ENCODE measurements at regions not wholly inside any gene's neighbourhood (a gene's known extent, or its start where the extent isn't known, plus 50 kb on each side); places are given as distances from the start of the nearest gene placed in this dataset.
A peak's percentile ranks its signal among the peaks of the same experiment; 100 is the strongest.

DNA sequence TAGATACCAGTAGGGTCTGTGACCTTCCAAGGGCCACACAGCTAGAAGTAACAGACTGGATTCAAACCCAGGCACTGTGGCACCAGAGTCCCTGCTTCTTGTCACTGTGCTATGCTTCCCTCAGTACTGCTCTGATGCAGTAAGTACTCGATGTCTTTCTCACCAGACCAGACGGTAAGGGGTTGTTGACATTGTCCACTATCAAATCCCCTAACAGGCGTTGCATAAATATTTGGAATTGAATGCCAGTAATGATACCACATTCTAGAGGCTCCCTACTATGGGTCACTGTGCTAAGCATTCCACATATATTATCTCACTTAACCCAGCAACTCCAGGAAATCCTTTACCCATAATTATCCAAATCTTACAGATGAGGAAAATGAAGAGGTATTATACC is 223.1 kb downstream of the C1D start:
- Histone ChIP-seq H3K27me3 (replicated peaks; ENCODE audit: control insufficient read depth, insufficient read depth, low read length) (no peaks in the 10 kb centered on the region), H3K9me3 (ENCODE audit: control insufficient read depth, low read length) (no peaks in the 10 kb centered on the region), H3K4me3 (ENCODE audit: low read length) (no peak overlapping the region), H3K36me3 (ENCODE audit: control insufficient read depth, insufficient read depth, low read length, severe bottlenecking) (no peaks in the 10 kb centered on the region), H3K4me1 (ENCODE audit: control insufficient read depth, insufficient read depth, low read length) (peaks cover 7% of the 10 kb centered on the region), H3K9ac (ENCODE audit: low read length) (no peak overlapping the region)
- DNase-seq (ENCODE audit: low read depth), result no peak

DNA sequence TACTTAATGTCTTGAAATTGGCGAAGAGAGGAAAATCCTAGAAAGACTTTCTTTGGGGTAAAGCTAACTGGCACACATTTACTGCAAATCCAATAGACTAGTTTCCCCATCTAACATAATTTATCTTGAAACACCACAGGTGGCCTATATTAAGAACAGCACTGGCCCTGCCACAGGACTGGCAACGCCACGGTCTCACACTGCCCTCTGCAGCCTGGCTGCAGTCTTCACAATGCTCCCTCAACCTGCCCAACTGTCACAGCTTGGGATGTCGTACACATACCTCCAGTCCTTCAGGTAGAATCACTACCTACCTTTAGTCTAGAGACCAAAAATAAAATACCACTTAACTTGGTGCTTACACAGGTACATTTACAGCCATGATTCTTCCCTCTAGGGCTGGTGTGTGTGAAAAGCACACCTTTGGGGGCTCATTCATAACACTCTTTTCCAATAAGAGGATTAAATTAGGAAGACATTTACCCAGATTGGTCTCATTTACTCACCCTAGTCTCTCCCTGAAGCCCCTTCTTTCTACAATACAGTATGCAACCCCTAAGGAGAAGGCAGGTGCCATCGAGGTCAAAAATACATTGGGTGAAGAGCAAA is 222.2 kb downstream of the C1D start:
- Histone ChIP-seq H3K4me1 (ENCODE audit: control insufficient read depth, insufficient read depth, low read length) (peaks cover under 1% of the 10 kb centered on the region), H3K9me3 (ENCODE audit: control insufficient read depth, low read length) (no peaks in the 10 kb centered on the region), H3K36me3 (ENCODE audit: control insufficient read depth, insufficient read depth, low read length, severe bottlenecking) (no peaks in the 10 kb centered on the region), H3K9ac (ENCODE audit: low read length) (no peak overlapping the region), H3K27me3 (replicated peaks; ENCODE audit: control insufficient read depth, insufficient read depth, low read length) (no peaks in the 10 kb centered on the region), H3K4me3 (ENCODE audit: low read length) (no peak overlapping the region)
- peak; percentile 88 for DNase-seq (ENCODE audit: low read depth)

DNA sequence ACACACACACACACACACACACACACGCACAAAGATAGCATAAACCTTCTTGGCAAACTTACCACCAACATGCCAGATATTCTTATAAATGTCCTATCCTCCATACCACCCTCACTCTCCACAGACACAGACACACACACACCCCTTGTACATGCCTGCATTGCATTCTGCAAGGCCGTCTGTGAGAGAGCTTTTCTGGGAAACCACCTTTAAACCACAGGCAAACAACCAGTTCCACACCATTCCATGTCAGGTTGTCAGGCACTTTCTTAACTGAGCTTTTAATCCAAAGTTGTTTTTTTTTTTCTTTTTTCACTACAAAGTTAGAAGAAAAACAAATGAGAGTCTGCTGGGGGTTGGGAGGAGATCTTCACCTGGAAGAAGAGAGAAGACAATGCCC is 221.1 kb downstream of the C1D start:
- peaks cover 5% of the 10 kb centered on the region for H3K4me1 ChIP-seq (ENCODE audit: control insufficient read depth, insufficient read depth, low read length)
- no peak overlapping the region for H3K9ac ChIP-seq (ENCODE audit: low read length)
- no peaks in the 10 kb centered on the region for H3K9me3 ChIP-seq (ENCODE audit: control insufficient read depth, low read length)
- H3K4me3 ChIP-seq (ENCODE audit: low read length), result no peak overlapping the region
- no peaks in the 10 kb centered on the region for H3K27me3 ChIP-seq (replicated peaks; ENCODE audit: control insufficient read depth, insufficient read depth, low read length)
- H3K36me3 ChIP-seq (ENCODE audit: control insufficient read depth, insufficient read depth, low read length, severe bottlenecking), result no peaks in the 10 kb centered on the region
- no peak for DNase-seq (ENCODE audit: low read depth)

DNA sequence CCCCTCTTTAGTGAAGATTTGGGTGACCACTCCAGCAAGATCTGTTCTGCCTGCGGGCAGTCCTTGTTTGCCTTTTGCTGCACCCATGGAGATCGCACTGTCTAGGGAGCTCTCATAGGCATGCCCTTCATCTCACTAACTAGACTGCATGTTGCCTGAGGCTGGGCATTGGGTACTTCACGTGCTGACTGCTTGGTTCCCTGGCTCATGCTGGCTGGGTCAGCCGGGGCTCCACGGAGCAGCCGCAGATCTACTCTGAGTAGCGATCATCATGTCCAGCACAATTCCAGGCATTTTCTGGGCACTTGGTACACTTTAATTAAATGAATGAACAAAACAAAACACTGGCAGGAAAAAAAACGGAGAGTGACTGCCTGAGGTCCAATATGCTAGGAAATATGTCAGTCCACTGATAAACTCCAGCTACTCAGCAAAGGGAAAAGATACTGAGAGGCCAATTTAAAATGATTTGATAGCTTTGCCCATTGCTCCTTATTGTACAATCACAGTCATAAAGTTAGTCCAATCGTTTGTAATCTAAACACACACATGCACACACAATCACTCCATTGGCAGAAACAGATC is 220.3 kb downstream of the C1D start:
- Histone ChIP-seq H3K4me3 (ENCODE audit: low read length) (no peak overlapping the region), H3K9me3 (ENCODE audit: control insufficient read depth, low read length) (no peaks in the 10 kb centered on the region), H3K4me1 (ENCODE audit: control insufficient read depth, insufficient read depth, low read length) (peaks cover 5% of the 10 kb centered on the region)

DNA sequence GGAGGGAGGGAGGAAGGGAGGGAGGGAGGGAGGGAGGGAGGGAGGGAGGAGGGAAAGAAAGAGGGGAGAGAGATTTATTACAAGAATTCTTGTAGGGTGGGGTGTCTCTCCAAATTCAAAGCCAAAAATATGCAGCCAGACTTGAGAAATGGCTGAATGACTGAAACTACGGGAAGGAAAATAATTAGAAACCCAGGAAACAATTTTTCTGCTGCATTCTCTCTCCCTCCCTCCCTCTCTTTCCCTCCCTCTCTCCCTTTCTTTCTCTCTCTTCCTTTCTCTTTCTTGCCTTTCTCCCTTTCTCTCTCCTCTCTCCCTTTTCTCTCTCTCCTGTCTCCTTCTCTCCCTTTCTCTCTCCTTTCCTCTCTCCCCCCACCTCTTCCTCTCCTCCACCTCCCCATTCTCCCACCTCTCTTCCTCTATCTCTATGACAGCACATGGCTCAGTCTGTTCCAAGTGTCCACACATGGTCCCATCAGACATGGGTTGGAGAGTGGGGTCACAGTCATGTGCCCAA is 218.7 kb downstream of the C1D start:
- Histone ChIP-seq H3K27me3 (replicated peaks; ENCODE audit: control insufficient read depth, insufficient read depth, low read length) (no peaks in the 10 kb centered on the region), H3K36me3 (ENCODE audit: control insufficient read depth, insufficient read depth, low read length, severe bottlenecking) (no peaks in the 10 kb centered on the region), H3K9ac (ENCODE audit: low read length) (no peak overlapping the region), H3K9me3 (ENCODE audit: control insufficient read depth, low read length) (no peaks in the 10 kb centered on the region), H3K4me1 (ENCODE audit: control insufficient read depth, insufficient read depth, low read length) (peaks cover 5% of the 10 kb centered on the region), H3K4me3 (ENCODE audit: low read length) (no peak overlapping the region)
- DNase-seq (ENCODE audit: low read depth), result no peak

More for the DNA sequence above, 220.3 kb downstream of the C1D start:
- Histone ChIP-seq H3K36me3 (ENCODE audit: control insufficient read depth, insufficient read depth, low read length, severe bottlenecking) (no peaks in the 10 kb centered on the region), H3K9ac (ENCODE audit: low read length) (no peak overlapping the region), H3K27me3 (replicated peaks; ENCODE audit: control insufficient read depth, insufficient read depth, low read length) (no peaks in the 10 kb centered on the region)
- no peak for DNase-seq (ENCODE audit: low read depth)

DNA sequence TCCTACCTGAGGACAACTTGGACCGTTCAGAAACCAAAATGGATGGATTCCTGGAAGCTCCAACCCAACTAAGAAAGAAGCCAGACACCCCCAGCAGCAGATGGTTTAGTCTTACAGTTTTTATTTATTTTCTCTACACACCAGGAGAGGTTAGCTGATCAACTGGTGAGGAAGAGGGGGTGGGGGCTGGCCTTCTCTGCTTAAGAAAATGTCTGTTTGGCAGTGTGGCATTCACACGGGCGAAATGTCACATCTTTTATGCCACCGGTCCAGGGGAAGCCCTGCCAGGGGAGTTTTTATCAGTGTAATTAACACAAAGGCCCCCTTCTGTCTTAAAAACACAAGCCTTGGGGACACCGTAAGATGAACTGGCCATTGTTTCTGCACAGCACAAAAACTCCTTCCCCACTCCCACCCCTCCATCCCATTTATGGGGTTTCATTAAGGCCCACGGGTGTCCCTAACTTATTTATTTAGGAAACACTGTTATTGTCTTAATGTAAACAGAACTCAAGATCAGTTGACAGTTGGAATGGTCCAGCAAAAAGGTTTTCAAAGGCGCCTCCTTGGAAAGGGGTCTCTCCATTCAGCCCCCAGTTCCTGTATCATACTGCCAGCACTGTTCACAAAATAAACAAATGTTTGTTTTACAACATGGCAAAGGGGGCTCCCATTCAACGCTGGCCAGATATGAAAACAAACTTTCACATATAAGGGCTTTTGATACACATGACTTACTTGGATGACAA is 217.0 kb downstream of the C1D start:
- Histone ChIP-seq H3K36me3 (ENCODE audit: control insufficient read depth, insufficient read depth, low read length, severe bottlenecking) (no peaks in the 10 kb centered on the region), H3K27me3 (replicated peaks; ENCODE audit: control insufficient read depth, insufficient read depth, low read length) (no peaks in the 10 kb centered on the region), H3K4me3 (ENCODE audit: low read length) (peak overlapping the region; percentile 72), H3K9ac (ENCODE audit: low read length) (peak overlapping the region; percentile 54), H3K4me1 (ENCODE audit: control insufficient read depth, insufficient read depth, low read length) (peaks cover 5% of the 10 kb centered on the region), H3K9me3 (ENCODE audit: control insufficient read depth, low read length) (no peaks in the 10 kb centered on the region)
- DNase-seq (ENCODE audit: low read depth), result no peak

DNA sequence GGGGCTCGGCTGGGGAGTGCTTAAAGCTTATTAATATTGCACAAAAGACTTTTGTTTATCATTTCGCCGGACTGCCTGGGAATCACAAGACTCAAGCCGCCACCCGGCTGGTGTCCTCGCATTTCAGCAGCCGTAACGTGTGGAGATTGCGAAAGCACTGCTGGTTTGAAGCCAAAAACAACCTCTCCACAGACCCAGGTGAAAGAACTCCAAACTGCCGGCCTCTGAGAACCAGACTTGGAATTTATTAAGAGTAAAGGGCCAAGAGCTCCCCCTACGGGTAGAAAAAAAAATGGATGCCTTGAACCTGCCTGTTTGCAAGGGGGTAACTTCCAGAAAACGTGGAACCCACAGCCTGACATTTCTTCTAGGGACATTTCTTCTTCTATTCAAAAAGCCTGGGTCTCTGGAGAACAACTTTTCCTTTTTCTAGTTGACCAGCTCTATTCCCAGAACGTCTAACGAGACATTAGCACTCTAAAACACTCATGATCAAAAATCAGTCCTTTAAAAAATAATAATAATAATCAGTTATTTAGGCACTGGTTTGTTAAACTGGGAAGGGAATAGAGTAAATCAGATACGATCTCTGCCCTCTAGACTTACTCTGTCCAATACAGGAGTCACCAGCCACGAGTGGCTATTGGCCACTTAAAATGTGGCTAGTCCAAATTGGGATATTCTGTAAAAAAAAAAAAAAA is 216.3 kb downstream of the C1D start:
- DNase-seq (ENCODE audit: low read depth), result peak; percentile 94
- no peaks in the 10 kb centered on the region for H3K36me3 ChIP-seq (ENCODE audit: control insufficient read depth, insufficient read depth, low read length, severe bottlenecking)

DNA sequence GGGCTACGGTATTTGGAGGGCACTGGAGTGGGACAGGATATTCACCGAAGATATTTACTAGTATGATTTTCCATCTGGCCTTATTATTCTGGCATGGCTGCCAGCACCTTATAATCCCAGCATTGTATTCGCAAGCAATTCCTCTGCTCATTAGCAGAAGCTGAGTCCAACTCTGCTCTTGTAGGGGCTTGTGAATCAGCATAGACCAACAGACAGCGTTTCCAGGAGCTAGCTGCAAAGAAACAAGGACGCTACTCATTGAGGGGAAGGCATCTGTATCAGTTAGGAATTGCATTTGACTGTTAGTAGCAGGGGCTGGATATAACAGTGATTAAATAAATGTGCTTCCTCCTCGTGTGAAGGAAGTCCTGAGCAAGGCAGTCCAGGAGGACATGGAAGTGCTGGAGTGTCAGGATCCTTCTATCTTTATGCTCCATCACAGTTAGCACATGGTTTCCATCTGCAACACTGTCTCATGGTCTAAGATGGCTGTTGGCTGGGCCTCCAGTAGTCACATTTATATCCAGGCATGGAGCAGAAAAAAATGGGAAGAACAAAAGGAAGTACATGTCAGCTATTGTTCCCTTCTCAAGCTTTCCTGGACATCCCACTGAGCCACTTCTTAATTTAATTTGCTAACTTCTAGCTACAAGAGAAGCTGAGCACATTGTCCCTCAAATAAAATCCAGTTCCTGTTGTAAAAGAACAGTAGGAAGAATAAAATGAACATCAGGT is 214.1 kb downstream of the C1D start:
- no peak for DNase-seq (ENCODE audit: low read depth)
- Histone ChIP-seq H3K36me3 (ENCODE audit: control insufficient read depth, insufficient read depth, low read length, severe bottlenecking) (no peaks in the 10 kb centered on the region), H3K4me3 (ENCODE audit: low read length) (no peak overlapping the region), H3K27me3 (replicated peaks; ENCODE audit: control insufficient read depth, insufficient read depth, low read length) (no peaks in the 10 kb centered on the region), H3K9me3 (ENCODE audit: control insufficient read depth, low read length) (no peaks in the 10 kb centered on the region), H3K9ac (ENCODE audit: low read length) (no peak overlapping the region), H3K4me1 (ENCODE audit: control insufficient read depth, insufficient read depth, low read length) (peaks cover 5% of the 10 kb centered on the region)

More for the DNA sequence above, 216.3 kb downstream of the C1D start:
- no peaks in the 10 kb centered on the region for H3K9me3 ChIP-seq (ENCODE audit: control insufficient read depth, low read length)
- H3K9ac ChIP-seq (ENCODE audit: low read length), result peak overlapping the region; percentile 54
- peak overlapping the region; percentile 72 for H3K4me3 ChIP-seq (ENCODE audit: low read length)
- no peaks in the 10 kb centered on the region for H3K27me3 ChIP-seq (replicated peaks; ENCODE audit: control insufficient read depth, insufficient read depth, low read length)
- H3K4me1 ChIP-seq (ENCODE audit: control insufficient read depth, insufficient read depth, low read length), result peaks cover 5% of the 10 kb centered on the region

DNA sequence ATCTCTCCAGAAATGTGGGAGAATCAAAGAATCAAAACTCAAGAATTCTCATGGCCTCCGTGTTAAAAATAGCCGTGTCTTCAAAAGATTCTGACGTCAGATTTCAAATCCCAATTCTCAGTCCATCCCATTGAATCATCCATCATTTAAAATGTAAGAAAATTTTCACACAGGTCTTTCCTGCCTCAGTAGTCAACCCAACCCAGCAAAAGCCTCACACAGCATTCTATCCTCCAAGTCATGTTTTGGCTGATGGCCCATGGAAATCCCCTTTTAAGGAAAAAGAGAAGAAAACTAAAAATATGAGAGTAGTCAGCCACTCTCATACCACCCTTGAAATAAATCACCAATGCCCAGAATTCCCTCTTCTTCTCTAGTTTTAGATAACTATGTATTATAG is 211.8 kb downstream of the C1D start:
- Histone ChIP-seq H3K36me3 (ENCODE audit: control insufficient read depth, insufficient read depth, low read length, severe bottlenecking) (no peaks in the 10 kb centered on the region), H3K9me3 (ENCODE audit: control insufficient read depth, low read length) (no peaks in the 10 kb centered on the region), H3K4me3 (ENCODE audit: low read length) (no peak overlapping the region), H3K9ac (ENCODE audit: low read length) (no peak overlapping the region), H3K27me3 (replicated peaks; ENCODE audit: control insufficient read depth, insufficient read depth, low read length) (no peaks in the 10 kb centered on the region), H3K4me1 (ENCODE audit: control insufficient read depth, insufficient read depth, low read length) (peaks cover 4% of the 10 kb centered on the region)
- no peak for DNase-seq (ENCODE audit: low read depth)

DNA sequence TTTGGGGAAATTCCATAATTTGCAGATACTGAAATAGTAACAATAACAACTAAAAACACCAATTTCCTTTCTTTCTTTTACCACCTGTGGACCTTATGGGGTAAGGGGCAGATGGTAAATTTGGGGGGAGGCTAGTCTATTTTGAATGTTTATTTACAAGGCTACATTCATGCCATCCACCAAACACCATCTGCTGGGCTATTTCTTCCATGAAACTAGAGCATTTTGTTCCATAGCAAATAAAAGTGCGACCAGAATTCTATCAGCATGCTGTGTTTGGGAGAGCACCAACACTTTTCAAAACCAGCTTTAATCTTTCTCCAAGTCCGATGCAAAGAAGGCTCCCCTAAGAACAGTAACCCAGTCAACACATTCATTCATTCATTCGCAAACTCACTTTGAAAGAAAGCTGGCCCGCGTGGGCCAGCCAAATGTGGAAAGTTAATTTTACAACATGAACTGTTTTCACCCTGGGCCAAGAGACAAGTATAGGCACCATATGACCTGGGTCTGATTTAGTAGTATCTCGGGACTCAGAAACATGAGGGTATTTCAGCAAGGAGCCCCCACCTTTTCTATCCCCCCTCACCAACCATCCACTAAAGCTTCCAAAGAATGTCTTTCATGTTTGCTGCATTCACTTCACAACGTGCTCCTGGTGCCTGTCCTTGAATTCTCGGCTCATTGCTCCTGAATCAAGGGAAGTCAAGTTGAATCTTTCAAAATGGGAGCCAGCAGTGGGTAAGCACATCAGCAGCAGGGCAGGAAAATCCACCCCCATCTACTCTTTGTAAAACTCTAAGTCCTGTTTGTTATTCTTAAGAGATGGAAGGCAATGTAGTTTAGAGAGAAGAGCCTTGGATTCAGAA is 210.6 kb downstream of the C1D start:
- Histone ChIP-seq H3K27me3 (replicated peaks; ENCODE audit: control insufficient read depth, insufficient read depth, low read length) (no peaks in the 10 kb centered on the region), H3K9me3 (ENCODE audit: control insufficient read depth, low read length) (no peaks in the 10 kb centered on the region), H3K36me3 (ENCODE audit: control insufficient read depth, insufficient read depth, low read length, severe bottlenecking) (no peaks in the 10 kb centered on the region), H3K4me3 (ENCODE audit: low read length) (no peak overlapping the region), H3K4me1 (ENCODE audit: control insufficient read depth, insufficient read depth, low read length) (no peaks in the 10 kb centered on the region), H3K9ac (ENCODE audit: low read length) (no peak overlapping the region)
- no peak for DNase-seq (ENCODE audit: low read depth)

Measured in adipocyte (in vitro differentiated cells).